NT2/D1 (cell line): ENCODE measurements at regions not wholly inside any gene's neighbourhood (a gene's known extent, or its start where the extent isn't known, plus 50 kb on each side); places are given as distances from the start of the nearest gene placed in this dataset.

Experiments used
- YY1 ChIP-seq: IDR thresholded peaks from 2 replicates; pipeline ENCODE4 v1.6.1; 2011; ENCODE audit not compliant: insufficient read length, insufficient read depth
- ZNF274 ChIP-seq: IDR thresholded peaks from 2 replicates; pipeline ENCODE4 v1.6.1; 2011; ENCODE audit warnings: mild to moderate bottlenecking, low read depth, low read length

DNA sequence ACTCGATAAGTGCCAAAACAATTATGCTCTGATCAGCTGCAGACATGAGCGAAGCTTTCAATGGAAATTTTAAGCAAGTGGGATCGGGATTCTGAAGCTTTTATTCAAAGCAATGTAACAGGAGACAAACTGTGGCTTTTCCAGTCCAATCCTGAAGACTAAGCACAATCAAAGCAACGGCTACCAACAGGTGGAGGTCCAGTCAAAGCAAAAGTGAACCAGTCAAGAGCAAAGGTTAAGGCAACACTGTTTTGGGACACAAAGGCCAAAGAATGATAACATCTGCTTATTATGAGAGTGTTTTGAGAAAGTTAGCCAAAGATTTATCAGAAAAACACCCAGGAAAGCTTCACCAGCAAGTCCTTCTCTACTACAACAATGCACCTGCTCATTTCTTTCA, 170.1 kb downstream of the SEC16B start:
- no peak for TF ChIP-seq ZNF274
- TF ChIP-seq YY1: no peak
